ENCODE measurements at regions not wholly inside any gene's neighbourhood (a gene's known extent, or its start where the extent isn't known, plus 50 kb on each side); places are given as distances from the start of the nearest gene placed in this dataset.

GRCh38 chr13:26909477-26909876 lies 148.9 kb upstream of the GPR12 start:
- no peak for TF ChIP-seq EZH2 (IDR thresholded peaks at IDR 0.05; ENCODE audit: borderline replicate concordance)
- TF ChIP-seq, protein P1, sequence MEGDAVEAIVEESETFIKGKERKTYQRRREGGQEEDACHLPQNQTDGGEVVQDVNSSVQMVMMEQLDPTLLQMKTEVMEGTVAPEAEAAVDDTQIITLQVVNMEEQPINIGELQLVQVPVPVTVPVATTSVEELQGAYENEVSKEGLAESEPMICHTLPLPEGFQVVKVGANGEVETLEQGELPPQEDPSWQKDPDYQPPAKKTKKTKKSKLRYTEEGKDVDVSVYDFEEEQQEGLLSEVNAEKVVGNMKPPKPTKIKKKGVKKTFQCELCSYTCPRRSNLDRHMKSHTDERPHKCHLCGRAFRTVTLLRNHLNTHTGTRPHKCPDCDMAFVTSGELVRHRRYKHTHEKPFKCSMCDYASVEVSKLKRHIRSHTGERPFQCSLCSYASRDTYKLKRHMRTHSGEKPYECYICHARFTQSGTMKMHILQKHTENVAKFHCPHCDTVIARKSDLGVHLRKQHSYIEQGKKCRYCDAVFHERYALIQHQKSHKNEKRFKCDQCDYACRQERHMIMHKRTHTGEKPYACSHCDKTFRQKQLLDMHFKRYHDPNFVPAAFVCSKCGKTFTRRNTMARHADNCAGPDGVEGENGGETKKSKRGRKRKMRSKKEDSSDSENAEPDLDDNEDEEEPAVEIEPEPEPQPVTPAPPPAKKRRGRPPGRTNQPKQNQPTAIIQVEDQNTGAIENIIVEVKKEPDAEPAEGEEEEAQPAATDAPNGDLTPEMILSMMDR (IDR thresholded peaks at IDR 0.05; ENCODE audit: poor library complexity): no peak
- no peak for TF ChIP-seq EZH2phosphoT487 (IDR thresholded peaks at IDR 0.05; ENCODE audit: low read depth, severe bottlenecking, unreplicated experiment)
